ENCODE measurements at regions not wholly inside any gene's neighbourhood (a gene's known extent, or its start where the extent isn't known, plus 50 kb on each side); places are given as distances from the start of the nearest gene placed in this dataset.
A peak's percentile ranks its signal among the peaks of the same experiment; 100 is the strongest.
"Not testable (repeated sequence)": the region's sequence is repeated elsewhere in the genome, so short reads cannot be mapped to it uniquely, and the experiment has no call there.

DNA sequence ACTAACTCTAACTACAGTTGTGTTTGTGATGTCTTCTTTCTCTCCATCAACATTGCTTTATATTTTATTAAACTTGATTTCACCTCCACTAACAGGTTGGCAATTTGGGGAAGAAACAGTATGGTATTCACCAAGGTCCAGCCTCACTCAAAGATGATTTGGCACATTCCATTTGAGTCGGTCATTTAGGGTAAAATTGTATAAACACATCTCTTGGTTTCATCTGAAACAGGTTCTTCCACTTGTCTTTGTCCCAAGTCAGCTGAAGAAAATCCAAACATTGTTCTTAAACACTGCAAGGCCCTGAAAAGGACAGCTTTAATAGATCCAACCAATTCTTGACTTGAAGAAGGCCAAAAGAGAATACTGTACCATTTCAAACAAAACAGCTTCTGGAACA, 104.9 kb upstream of the NT5E start:
- H2BK15ac ChIP-seq (replicated peaks; ENCODE audit: low read depth), result no peak overlapping the region
- no peak overlapping the region for H3K18ac ChIP-seq (ENCODE audit: low read length)
- H3K4me3 ChIP-seq (ENCODE audit: low read length), result no peak overlapping the region
- no peak overlapping the region for H3K4ac ChIP-seq (ENCODE audit: low read depth, low read length)
- H3K79me1 ChIP-seq (ENCODE audit: low read length), result no peaks in the 10 kb centered on the region
- no peak overlapping the region for H4K8ac ChIP-seq (ENCODE audit: low read depth, low read length)
- H2BK120ac ChIP-seq (ENCODE audit: low read depth, low read length), result no peak overlapping the region
- H4K5ac ChIP-seq (ENCODE audit: low read length), result no peak overlapping the region
- no peaks in the 10 kb centered on the region for H3K27me3 ChIP-seq (ENCODE audit: insufficient read depth, low read length, poor library complexity)
- no peak overlapping the region for H2AK5ac ChIP-seq (ENCODE audit: low read length)
- H3K79me2 ChIP-seq (ENCODE audit: control insufficient read depth, insufficient read depth, low read length), result no peaks in the 10 kb centered on the region
- H2BK5ac ChIP-seq (ENCODE audit: low read length), result no peak overlapping the region
- H3K4me2 ChIP-seq (ENCODE audit: low read length), result no peak overlapping the region
- WGBS (ENCODE audit: extremely low coverage, insufficient coverage, low lambda C conversion rate), result no CpG with 5 or more reads among the region's 1 CpG
- H3K36me3 ChIP-seq (ENCODE audit: control insufficient read depth, insufficient read depth, low read length), result no peaks in the 10 kb centered on the region
- H3K4me1 ChIP-seq (ENCODE audit: control insufficient read depth, low read depth, low read length), result no peaks in the 10 kb centered on the region
- no peak overlapping the region for H3K56ac ChIP-seq (ENCODE audit: low read length)
- no peak overlapping the region for H3K27ac ChIP-seq (ENCODE audit: low read depth, low read length)
- no peak overlapping the region for H3K23ac ChIP-seq (ENCODE audit: low read length)
- H3K9ac ChIP-seq (ENCODE audit: low read length), result no peak overlapping the region
- DNase-seq, result peak; percentile 18

DNA sequence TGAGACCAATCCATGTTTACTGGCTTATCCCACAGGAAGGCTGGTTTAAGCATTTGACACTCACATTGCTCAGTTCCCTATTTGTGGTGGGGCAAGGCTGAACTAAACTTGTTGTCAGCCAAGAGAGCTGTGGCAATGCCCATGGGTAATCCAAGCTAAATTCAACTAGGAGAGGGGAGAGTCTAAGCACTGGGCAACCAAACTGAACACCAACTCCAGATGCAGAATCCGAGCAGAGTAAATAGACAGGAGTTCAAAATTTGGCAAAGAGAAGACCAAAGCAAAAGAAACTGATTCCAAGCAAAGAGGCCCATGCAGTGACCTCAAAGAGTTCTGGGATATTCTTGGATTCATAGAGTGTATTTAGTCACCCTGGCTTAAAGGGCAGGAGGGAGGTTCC, 106.5 kb upstream of the NT5E start:
- no peak for DNase-seq
- Histone ChIP-seq H2AK5ac (ENCODE audit: low read length) (no peak overlapping the region), H2BK15ac (replicated peaks; ENCODE audit: low read depth) (no peak overlapping the region), H3K4me3 (ENCODE audit: low read length) (no peak overlapping the region), H3K27me3 (ENCODE audit: insufficient read depth, low read length, poor library complexity) (no peaks in the 10 kb centered on the region), H3K56ac (ENCODE audit: low read length) (no peak overlapping the region), H3K18ac (ENCODE audit: low read length) (no peak overlapping the region), H4K5ac (ENCODE audit: low read length) (no peak overlapping the region), H3K27ac (ENCODE audit: low read depth, low read length) (no peak overlapping the region), H4K8ac (ENCODE audit: low read depth, low read length) (no peak overlapping the region), H2BK5ac (ENCODE audit: low read length) (no peak overlapping the region), H3K79me1 (ENCODE audit: low read length) (no peaks in the 10 kb centered on the region), H3K9ac (ENCODE audit: low read length) (no peak overlapping the region), H3K23ac (ENCODE audit: low read length) (no peak overlapping the region), H3K79me2 (ENCODE audit: control insufficient read depth, insufficient read depth, low read length) (no peaks in the 10 kb centered on the region), H3K4me2 (ENCODE audit: low read length) (no peak overlapping the region), H3K4ac (ENCODE audit: low read depth, low read length) (no peak overlapping the region), H2BK120ac (ENCODE audit: low read depth, low read length) (no peak overlapping the region), H3K36me3 (ENCODE audit: control insufficient read depth, insufficient read depth, low read length) (no peaks in the 10 kb centered on the region), H3K4me1 (ENCODE audit: control insufficient read depth, low read depth, low read length) (no peaks in the 10 kb centered on the region)
- no CpG with 5 or more reads among the region's 1 CpG for WGBS (ENCODE audit: extremely low coverage, insufficient coverage, low lambda C conversion rate)

DNA sequence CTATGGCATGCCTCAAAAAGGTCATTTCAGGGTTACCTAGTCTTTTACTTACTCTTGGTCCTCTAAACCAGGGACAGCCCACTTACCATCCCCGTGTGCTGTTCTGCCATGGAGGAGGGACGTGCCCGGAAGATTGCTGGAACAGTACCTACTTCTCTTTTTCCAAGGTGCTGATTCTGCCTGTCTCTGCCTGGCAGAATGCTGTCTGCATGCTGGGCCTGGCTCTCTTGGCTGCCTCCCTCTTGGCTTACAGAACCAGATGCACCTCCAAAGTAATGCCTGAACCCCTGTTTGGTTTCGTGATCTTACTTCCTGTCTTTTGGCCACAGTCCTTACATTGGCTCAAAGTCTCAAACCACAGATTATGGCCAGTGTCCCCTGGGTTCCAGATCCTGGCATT, 120.7 kb upstream of the NT5E start:
- H3K56ac ChIP-seq (ENCODE audit: low read length), result no peak overlapping the region
- H3K4me1 ChIP-seq (ENCODE audit: control insufficient read depth, low read depth, low read length), result no peaks in the 10 kb centered on the region
- H2AK5ac ChIP-seq (ENCODE audit: low read length), result no peak overlapping the region
- H3K18ac ChIP-seq (ENCODE audit: low read length), result no peak overlapping the region
- WGBS (ENCODE audit: extremely low coverage, insufficient coverage, low lambda C conversion rate), result no CpG with 5 or more reads among the region's 4 CpGs
- no peaks in the 10 kb centered on the region for H3K79me1 ChIP-seq (ENCODE audit: low read length)
- H2BK15ac ChIP-seq (replicated peaks; ENCODE audit: low read depth), result no peak overlapping the region
- H3K27ac ChIP-seq (ENCODE audit: low read depth, low read length), result no peak overlapping the region
- DNase-seq, result no peak
- no peak overlapping the region for H3K4ac ChIP-seq (ENCODE audit: low read depth, low read length)
- no peaks in the 10 kb centered on the region for H3K79me2 ChIP-seq (ENCODE audit: control insufficient read depth, insufficient read depth, low read length)
- H3K36me3 ChIP-seq (ENCODE audit: control insufficient read depth, insufficient read depth, low read length), result no peaks in the 10 kb centered on the region
- no peaks in the 10 kb centered on the region for H3K27me3 ChIP-seq (ENCODE audit: insufficient read depth, low read length, poor library complexity)
- H2BK5ac ChIP-seq (ENCODE audit: low read length), result no peak overlapping the region
- H3K4me3 ChIP-seq (ENCODE audit: low read length), result no peak overlapping the region
- H4K8ac ChIP-seq (ENCODE audit: low read depth, low read length), result no peak overlapping the region
- H3K23ac ChIP-seq (ENCODE audit: low read length), result no peak overlapping the region
- no peak overlapping the region for H4K5ac ChIP-seq (ENCODE audit: low read length)
- no peak overlapping the region for H3K9ac ChIP-seq (ENCODE audit: low read length)
- H3K4me2 ChIP-seq (ENCODE audit: low read length), result no peak overlapping the region
- H2BK120ac ChIP-seq (ENCODE audit: low read depth, low read length), result no peak overlapping the region

DNA sequence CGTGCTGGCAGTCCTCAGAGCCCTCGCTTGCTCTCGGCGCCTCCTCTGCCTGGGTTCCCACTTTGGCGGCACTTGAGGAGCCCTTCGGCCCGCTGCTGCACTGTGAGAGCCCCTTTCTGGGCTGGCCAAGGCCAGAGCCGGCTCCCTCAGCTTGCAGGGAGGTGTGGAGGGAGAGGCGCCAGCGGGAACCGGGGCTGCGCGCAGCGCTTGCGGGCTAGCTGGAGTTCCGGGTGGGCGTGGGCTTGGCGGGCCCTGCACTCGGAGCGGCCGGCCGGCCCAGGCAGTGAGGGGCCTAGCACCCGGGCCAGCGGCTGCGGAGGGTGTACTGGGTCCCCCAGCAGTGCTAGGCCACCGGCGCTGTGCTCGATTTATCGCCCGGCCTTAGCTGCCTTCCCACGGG, 124.1 kb upstream of the NT5E start:
- not testable (repeated sequence) for H3K9ac ChIP-seq (ENCODE audit: low read length); H2BK5ac ChIP-seq (ENCODE audit: low read length); H3K4me3 ChIP-seq (ENCODE audit: low read length); H3K18ac ChIP-seq (ENCODE audit: low read length); H3K4me2 ChIP-seq (ENCODE audit: low read length); H4K5ac ChIP-seq (ENCODE audit: low read length); H3K4ac ChIP-seq (ENCODE audit: low read depth, low read length); H3K27me3 ChIP-seq (ENCODE audit: insufficient read depth, low read length, poor library complexity); H3K4me1 ChIP-seq (ENCODE audit: control insufficient read depth, low read depth, low read length); H2BK120ac ChIP-seq (ENCODE audit: low read depth, low read length); H2BK15ac ChIP-seq (replicated peaks; ENCODE audit: low read depth); H3K79me1 ChIP-seq (ENCODE audit: low read length); H4K8ac ChIP-seq (ENCODE audit: low read depth, low read length); H3K36me3 ChIP-seq (ENCODE audit: control insufficient read depth, insufficient read depth, low read length); H3K27ac ChIP-seq (ENCODE audit: low read depth, low read length); H2AK5ac ChIP-seq (ENCODE audit: low read length); DNase-seq; H3K79me2 ChIP-seq (ENCODE audit: control insufficient read depth, insufficient read depth, low read length); H3K23ac ChIP-seq (ENCODE audit: low read length); H3K56ac ChIP-seq (ENCODE audit: low read length)
- no CpG with 5 or more reads among the region's 31 CpGs for WGBS (ENCODE audit: extremely low coverage, insufficient coverage, low lambda C conversion rate)

DNA sequence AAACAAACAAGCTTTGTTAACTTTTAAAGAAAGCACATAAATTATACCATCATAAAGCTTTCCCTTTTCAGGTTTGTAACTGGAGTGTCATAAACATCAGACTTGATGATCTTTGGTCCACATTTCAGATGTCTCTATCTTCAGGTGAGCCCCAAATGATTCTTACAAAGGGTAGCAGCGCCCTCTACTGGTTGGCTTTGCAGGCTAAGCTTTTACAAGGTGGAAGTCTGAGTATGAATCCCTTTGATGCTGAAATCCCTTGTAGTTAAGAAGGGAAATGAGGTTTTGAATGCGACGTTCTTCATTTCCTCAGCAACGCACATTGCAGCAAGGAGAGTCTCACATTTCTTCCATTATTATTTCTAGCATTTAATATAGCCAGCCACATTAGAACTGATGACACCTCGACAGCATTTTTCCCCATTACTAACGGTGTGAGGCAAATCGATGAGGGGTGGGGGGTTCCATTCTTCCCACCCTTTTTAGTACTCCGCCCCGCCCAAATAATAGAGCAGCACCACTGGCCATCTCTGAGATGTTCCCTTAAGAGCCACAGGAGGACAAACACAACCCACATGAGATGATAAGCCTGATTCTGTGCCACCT, 126.3 kb upstream of the NT5E start:
- no peaks in the 10 kb centered on the region for H3K4me1 ChIP-seq (ENCODE audit: control insufficient read depth, low read depth, low read length)
- H2BK5ac ChIP-seq (ENCODE audit: low read length), result no peak overlapping the region
- no peaks in the 10 kb centered on the region for H3K79me2 ChIP-seq (ENCODE audit: control insufficient read depth, insufficient read depth, low read length)

DNA sequence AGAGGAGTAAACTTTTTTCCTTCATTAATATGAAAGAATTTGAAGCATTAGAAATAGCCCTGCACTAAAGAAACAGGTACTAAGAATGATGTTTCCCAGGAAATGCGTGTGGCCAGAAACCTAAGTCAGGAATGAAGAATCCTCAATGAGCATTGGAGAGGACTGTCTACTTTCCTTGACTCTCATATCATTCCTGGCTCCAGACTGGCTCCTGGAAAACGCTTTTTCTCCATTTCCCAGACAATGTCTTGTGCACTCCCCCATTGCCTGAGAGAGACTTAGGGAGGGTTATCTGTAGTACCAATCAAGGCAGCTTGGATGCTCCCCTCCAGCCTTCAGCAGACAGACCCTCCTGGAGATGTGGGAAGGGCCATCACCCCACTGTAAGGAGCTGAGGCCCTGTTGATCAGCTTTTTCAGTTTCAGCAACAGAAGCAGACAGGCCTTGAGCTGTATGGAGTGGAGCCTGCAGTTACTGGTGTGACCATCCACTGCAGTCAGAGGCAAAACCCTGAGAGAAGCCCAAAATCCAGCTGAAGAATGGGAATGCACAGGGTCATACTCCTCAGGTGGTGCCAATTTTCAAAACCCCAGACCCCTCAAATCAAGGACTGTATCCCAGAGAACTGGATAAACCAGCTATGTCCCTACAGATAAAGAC, 127.3 kb upstream of the NT5E start:
- no peak overlapping the region for H4K5ac ChIP-seq (ENCODE audit: low read length)
- no peak overlapping the region for H2BK15ac ChIP-seq (replicated peaks; ENCODE audit: low read depth)
- no peak for DNase-seq
- no peaks in the 10 kb centered on the region for H3K79me2 ChIP-seq (ENCODE audit: control insufficient read depth, insufficient read depth, low read length)
- no peak overlapping the region for H2AK5ac ChIP-seq (ENCODE audit: low read length)
- H3K27ac ChIP-seq (ENCODE audit: low read depth, low read length), result no peak overlapping the region
- no peak overlapping the region for H4K8ac ChIP-seq (ENCODE audit: low read depth, low read length)
- H3K4me3 ChIP-seq (ENCODE audit: low read length), result no peak overlapping the region
- no peak overlapping the region for H2BK120ac ChIP-seq (ENCODE audit: low read depth, low read length)
- H3K18ac ChIP-seq (ENCODE audit: low read length), result no peak overlapping the region
- no peaks in the 10 kb centered on the region for H3K79me1 ChIP-seq (ENCODE audit: low read length)
- H3K9ac ChIP-seq (ENCODE audit: low read length), result no peak overlapping the region
- no peak overlapping the region for H3K56ac ChIP-seq (ENCODE audit: low read length)
- H3K23ac ChIP-seq (ENCODE audit: low read length), result no peak overlapping the region
- no peak overlapping the region for H3K4me2 ChIP-seq (ENCODE audit: low read length)
- H3K4me1 ChIP-seq (ENCODE audit: control insufficient read depth, low read depth, low read length), result no peaks in the 10 kb centered on the region
- no peaks in the 10 kb centered on the region for H3K27me3 ChIP-seq (ENCODE audit: insufficient read depth, low read length, poor library complexity)
- no peak overlapping the region for H2BK5ac ChIP-seq (ENCODE audit: low read length)
- H3K36me3 ChIP-seq (ENCODE audit: control insufficient read depth, insufficient read depth, low read length), result no peaks in the 10 kb centered on the region
- WGBS (ENCODE audit: extremely low coverage, insufficient coverage, low lambda C conversion rate), result no CpG with 5 or more reads among the region's 2 CpGs
- H3K4ac ChIP-seq (ENCODE audit: low read depth, low read length), result no peak overlapping the region

More for the DNA sequence above, 126.3 kb upstream of the NT5E start:
- Histone ChIP-seq H3K18ac (ENCODE audit: low read length) (no peak overlapping the region), H3K27ac (ENCODE audit: low read depth, low read length) (no peak overlapping the region), H3K4me2 (ENCODE audit: low read length) (no peak overlapping the region), H4K5ac (ENCODE audit: low read length) (no peak overlapping the region), H3K27me3 (ENCODE audit: insufficient read depth, low read length, poor library complexity) (no peaks in the 10 kb centered on the region), H2BK120ac (ENCODE audit: low read depth, low read length) (no peak overlapping the region), H3K56ac (ENCODE audit: low read length) (no peak overlapping the region), H3K9ac (ENCODE audit: low read length) (no peak overlapping the region), H3K79me1 (ENCODE audit: low read length) (no peaks in the 10 kb centered on the region), H3K4me3 (ENCODE audit: low read length) (no peak overlapping the region), H3K23ac (ENCODE audit: low read length) (no peak overlapping the region), H3K4ac (ENCODE audit: low read depth, low read length) (no peak overlapping the region), H3K36me3 (ENCODE audit: control insufficient read depth, insufficient read depth, low read length) (no peaks in the 10 kb centered on the region), H2AK5ac (ENCODE audit: low read length) (no peak overlapping the region), H2BK15ac (replicated peaks; ENCODE audit: low read depth) (no peak overlapping the region), H4K8ac (ENCODE audit: low read depth, low read length) (no peak overlapping the region)
- DNase-seq, result peak; percentile 83
- no CpG with 5 or more reads among the region's 9 CpGs for WGBS (ENCODE audit: extremely low coverage, insufficient coverage, low lambda C conversion rate)
